Endothelial cell of umbilical vein (primary cell): ENCODE measurements at regions not wholly inside any gene's neighbourhood (a gene's known extent, or its start where the extent isn't known, plus 50 kb on each side); places are given as distances from the start of the nearest gene placed in this dataset.

Experiments
- BruUV-seq: library from RNA; stranded (reverse); fragments of 400-500 nt; replicated peaks from 2 replicates; lab custom pipeline; 2021; lab: Mats Ljungman, UMichigan
- CTCF ChIA-PET: fragments of 300-600, 350-600 bp; sonication (Branson Sonifier 250); formaldehyde crosslinking; loops from one replicate; lab custom pipeline; 2021; ENCODE audit warnings: antibody characterized with exemption, inconsistent platforms; lab: Charles Lee
- POLR2A ChIA-PET: fragments of 300-600, 350-600 bp; sonication (Branson Sonifier 250); formaldehyde crosslinking; loops from one replicate; lab custom pipeline; 2021; ENCODE audit warnings: antibody characterized with exemption, inconsistent platforms; lab: Charles Lee
- DNase-seq: peaks from one replicate; pipeline ENCODE4 v3.0.0-alpha.2; 2011; ENCODE audit warnings: low read depth, low spot score
- FAIRE-seq: peaks from 2 replicates; lab custom pipeline; 2011; peaks lifted over from hg19 to GRCh38; lab: Jason Lieb, UNC
- H2AFZ ChIP-seq: 2 replicates; pipeline ENCODE4 v1.6.0; 2012; ENCODE audit warnings: low read depth, low read length, control low read depth, inconsistent platforms
- H3K27ac ChIP-seq: 2 replicates; pipeline ENCODE4 v1.5.1; 2011; ENCODE audit warnings: low read depth, mild to moderate bottlenecking, control low read depth, low read length, moderate library complexity; ENCODE audit not compliant: insufficient read depth
- H3K27me3 ChIP-seq, 2 experiments: 2 replicates each; pipeline versions ENCODE4 v1.6.0 to v1.6.1; 2011; ENCODE audit warnings: low read length in 2 of 2, mixed read lengths in 1 of 2; ENCODE audit not compliant: control insufficient read depth in 2 of 2, insufficient read depth in 2 of 2
- H3K36me3 ChIP-seq, 2 experiments: 2 replicates in 1 of 2; 3 replicates in 1 of 2; pipeline ENCODE4 v1.5.1; 2011; ENCODE audit warnings: low read length in 2 of 2, mild to moderate bottlenecking in 1 of 2, moderate library complexity in 1 of 2; ENCODE audit not compliant: control insufficient read depth in 2 of 2, insufficient read depth in 2 of 2; ENCODE audit errors: extremely low read depth in 1 of 2
- H3K4me1 ChIP-seq: 3 replicates; pipeline ENCODE4 v1.5.1; 2011; ENCODE audit warnings: mild to moderate bottlenecking, low read length; ENCODE audit not compliant: control insufficient read depth, insufficient read depth; ENCODE audit errors: extremely low read depth
- H3K4me2 ChIP-seq: 2 replicates; pipeline ENCODE4 v1.6.1; 2011; ENCODE audit warnings: low read length, control low read depth, mixed read lengths; ENCODE audit not compliant: insufficient read depth
- H3K4me3 ChIP-seq, 3 experiments: fragments of 200-600 bp in 1 of 3; sonication (generic), shearing (Covaris generic) in 1 of 3; replicated peaks in 1 of 3; 2 replicates each; pipeline ENCODE4 v1.5.1; 2011 to 2016; ENCODE audit warnings: control low read depth in 3 of 3, low read length in 3 of 3, mild to moderate bottlenecking in 2 of 3, inconsistent platforms in 1 of 3, low read depth in 1 of 3, moderate library complexity in 1 of 3; ENCODE audit not compliant: insufficient read depth in 1 of 3
- H3K79me2 ChIP-seq: 2 replicates; pipeline ENCODE4 v1.6.0; 2012; ENCODE audit warnings: low read length, inconsistent platforms; ENCODE audit not compliant: control insufficient read depth, insufficient read depth
- H3K9ac ChIP-seq: replicated peaks from 2 replicates; pipeline ENCODE3; 2011; ENCODE audit warnings: low read length, control low read depth; ENCODE audit not compliant: insufficient read depth; ENCODE audit errors: extremely low read depth
- H3K9me1 ChIP-seq: replicated peaks from 3 replicates; pipeline ENCODE4 v1.6.0; 2011; ENCODE audit warnings: mild to moderate bottlenecking, low read length; ENCODE audit not compliant: control insufficient read depth, insufficient read depth; ENCODE audit errors: extremely low read depth
- H3K9me3 ChIP-seq: replicated peaks from 2 replicates; pipeline ENCODE4 v1.5.1; 2012; ENCODE audit warnings: low read length, inconsistent platforms; ENCODE audit not compliant: control insufficient read depth, insufficient read depth
- H4K20me1 ChIP-seq: replicated peaks from 2 replicates; pipeline ENCODE3; 2011; ENCODE audit warnings: mild to moderate bottlenecking, low read length; ENCODE audit not compliant: control insufficient read depth, insufficient read depth; ENCODE audit errors: extremely low read depth
- CTCF ChIP-seq, 2 donors: IDR thresholded peaks; 1 replicate in 1 of 2; 2 replicates in 1 of 2; pipeline ENCODE4 v1.5.1; 2011; ENCODE audit warnings: low read length in 2 of 2, mild to moderate bottlenecking in 2 of 2, moderate library complexity in 2 of 2, control low read depth in 1 of 2, inconsistent platforms in 1 of 2, low read depth in 1 of 2; ENCODE audit not compliant: insufficient read depth in 1 of 2; ENCODE audit errors: extremely low read depth in 1 of 2
- FOS ChIP-seq: IDR thresholded peaks from 2 replicates; pipeline ENCODE4 v1.6.1; 2011; ENCODE audit warnings: mild to moderate bottlenecking, low read length, moderate library complexity, borderline replicate concordance; ENCODE audit not compliant: insufficient read depth
- GATA2 ChIP-seq: IDR thresholded peaks from 2 replicates; pipeline ENCODE4 v1.7.0; 2011; ENCODE audit warnings: low read depth, mild to moderate bottlenecking, moderate library complexity, mixed read lengths, low read length; ENCODE audit not compliant: insufficient read length, insufficient read depth
- POLR2A ChIP-seq: IDR thresholded peaks from 2 replicates; pipeline ENCODE4 v1.6.1; 2012; ENCODE audit warnings: low read depth, mild to moderate bottlenecking, control low read depth, low read length
- dilution Hi-C: fragments of 300-500 bp; cut with MboI; formaldehyde crosslinking; loops from one replicate; pipeline ENCODE4 v1.15.0; 2019; ENCODE audit warnings: low sequenced_read_pairs; ENCODE audit not compliant: extremely low pct_ligation_motif_present
- intact Hi-C: fragments of 100-400 bp; cut with micrococcal nuclease; formaldehyde crosslinking; loops from one replicate; pipeline ENCODE4 v1.10.0; 2022

DNA sequence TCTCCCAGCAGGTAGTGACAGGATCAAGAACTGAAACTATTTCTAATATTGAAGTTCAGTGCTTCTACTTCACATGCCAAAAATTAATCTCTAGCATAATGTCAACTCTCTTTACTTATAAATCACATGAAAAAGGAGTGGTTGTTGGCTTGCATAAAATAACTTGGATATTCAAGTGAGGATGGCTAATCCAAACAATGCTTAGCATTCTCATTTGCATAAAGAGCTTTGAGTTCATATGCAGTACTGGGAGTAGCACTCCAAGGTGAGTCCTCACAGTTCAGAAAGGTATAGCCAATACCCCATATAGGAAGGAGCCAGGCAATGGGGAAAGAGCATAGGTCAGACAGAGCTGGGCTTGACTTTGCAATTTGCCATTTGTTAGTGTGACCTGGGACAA lies 149.3 kb downstream of the PCTP start:
- POLR2A ChIA-PET, result no interaction called here
- Histone ChIP-seq H3K36me3 (no peaks in the 10 kb centered on the region), H3K9me1 (no peaks in the 10 kb centered on the region), H3K27me3 (no peaks in the 10 kb centered on the region), H3K4me1 (no peaks in the 10 kb centered on the region), H3K79me2 (no peaks in the 10 kb centered on the region), H3K27ac (no peak overlapping the region), H3K9me3 (no peaks in the 10 kb centered on the region), H2AFZ (no peak overlapping the region), H3K4me2 (no peak overlapping the region), H3K9ac (no peak overlapping the region), H3K4me3 (no peak overlapping the region), H4K20me1 (no peaks in the 10 kb centered on the region)
- DNase-seq (no peak), FAIRE-seq (no peak)
- dilution Hi-C loops (no loop called here), intact Hi-C loops (no loop called here)
- no TSS peak for BruUV-seq
- TF ChIP-seq CTCF (IDR thresholded peaks at IDR 0.05; ENCODE audit: extremely low read depth in 1 of 2, insufficient read depth in 1 of 2, low read depth in 1 of 2, low read length in 2 of 2), result no peak
- TF ChIP-seq POLR2A, result no peak
- TF ChIP-seq GATA2, result no peak
- no peak for TF ChIP-seq FOS
- CTCF ChIA-PET, result interaction anchor here (1.3 kb wide), 1 partner anchor 17 kb away, joined by 3 read pairs; no protein-coding TSS in a partner anchor

GRCh38 chr17:55903028-55903690 lies 152.3 kb downstream of the PCTP start:
- no peaks in the 10 kb centered on the region for H3K27me3 ChIP-seq
- CTCF ChIA-PET, result no interaction called here
- no peak overlapping the region for H3K9ac ChIP-seq
- H3K4me3 ChIP-seq, result no peak overlapping the region
- FAIRE-seq, result no peak
- H3K36me3 ChIP-seq, result no peaks in the 10 kb centered on the region
- no peak overlapping the region for H3K27ac ChIP-seq
- no peaks in the 10 kb centered on the region for H3K9me3 ChIP-seq
- no peaks in the 10 kb centered on the region for H4K20me1 ChIP-seq
- dilution Hi-C loops (no loop called here), intact Hi-C loops (no loop called here)
- POLR2A ChIA-PET, result no interaction called here
- H3K4me2 ChIP-seq, result no peak overlapping the region
- H3K9me1 ChIP-seq, result no peaks in the 10 kb centered on the region
- H2AFZ ChIP-seq, result no peak overlapping the region
- H3K79me2 ChIP-seq, result no peaks in the 10 kb centered on the region
- BruUV-seq, result no TSS peak
- no peak for TF ChIP-seq POLR2A
- H3K4me1 ChIP-seq, result no peaks in the 10 kb centered on the region
- no peak for DNase-seq
